Urothelium cell line (cell line): ENCODE measurements at regions not wholly inside any gene's neighbourhood (a gene's known extent, or its start where the extent isn't known, plus 50 kb on each side); places are given as distances from the start of the nearest gene placed in this dataset.

Source experiments
- DNase-seq: peaks from one replicate; pipeline ENCODE4 v3.0.0; 2011; ENCODE audit warnings: low spot score, mixed read lengths
- FAIRE-seq: peaks from 2 replicates; lab custom pipeline; 2011; peaks lifted over from hg19 to GRCh38; lab: Jason Lieb, UNC

GRCh38 chr2:214674278-214674677 lies 135.2 kb downstream of the BARD1 start:
- no peak for FAIRE-seq

DNA sequence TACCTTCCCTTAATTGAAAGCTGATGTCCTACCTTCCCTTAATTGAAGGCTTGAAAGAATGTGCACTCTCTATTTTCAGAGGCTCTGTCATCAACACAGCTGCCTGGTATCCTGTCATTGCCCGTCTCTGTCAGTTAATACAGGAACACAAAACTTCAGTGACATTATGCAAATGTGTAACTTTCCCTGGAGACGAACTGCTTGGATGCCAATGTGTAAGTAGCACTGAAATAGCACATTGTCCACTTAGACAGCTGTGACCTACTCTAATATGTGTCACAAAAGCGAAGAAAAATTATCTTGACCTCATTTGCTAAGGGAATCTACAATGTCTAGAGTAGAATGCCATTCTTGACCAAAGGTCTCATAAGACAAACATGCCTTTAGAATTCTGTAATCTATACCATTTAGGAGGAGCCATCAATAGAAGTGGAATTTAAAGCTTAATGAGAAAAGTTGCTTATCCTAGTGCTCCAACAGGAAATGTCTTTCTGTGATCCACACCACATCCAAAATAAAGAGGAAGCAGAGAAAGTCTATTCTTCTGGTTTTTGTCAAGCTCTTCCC lies 138.1 kb downstream of the BARD1 start:
- FAIRE-seq, result no peak

More at GRCh38 chr2:214674278-214674677, 135.2 kb downstream of the BARD1 start:
- no peak for DNase-seq

DNA sequence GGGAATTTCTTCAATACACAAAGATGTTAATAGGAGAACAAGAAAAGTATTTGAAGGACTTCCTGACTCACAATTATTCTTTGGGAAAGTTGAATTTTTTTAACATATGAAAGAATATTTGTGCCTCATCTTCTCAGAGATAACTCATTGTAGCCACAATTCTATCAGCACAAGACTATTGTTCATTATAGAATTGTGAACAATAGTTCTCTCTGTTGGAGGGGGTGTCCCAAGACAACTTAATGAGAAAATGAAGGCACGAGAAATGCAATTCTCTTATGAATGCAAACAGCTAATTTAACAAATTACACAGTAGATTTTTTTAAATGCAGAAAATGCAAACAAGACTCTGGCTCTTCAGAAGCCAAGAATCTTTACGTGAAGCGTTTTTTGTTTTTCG lies 157.0 kb downstream of the BARD1 start:
- no peak for FAIRE-seq

More for the DNA sequence above, 138.1 kb downstream of the BARD1 start:
- DNase-seq, result no peak

GRCh38 chr2:214651451-214651850 lies 158.0 kb downstream of the BARD1 start:
- DNase-seq, result no peak
- no peak for FAIRE-seq

More for the DNA sequence above, 157.0 kb downstream of the BARD1 start:
- no peak for DNase-seq

- FAIRE-seq (no peak), DNase-seq (peak; percentile 12)
Observed at GRCh38 chr2:214649440-214650205, 159.9 kb downstream of the BARD1 start.

DNA sequence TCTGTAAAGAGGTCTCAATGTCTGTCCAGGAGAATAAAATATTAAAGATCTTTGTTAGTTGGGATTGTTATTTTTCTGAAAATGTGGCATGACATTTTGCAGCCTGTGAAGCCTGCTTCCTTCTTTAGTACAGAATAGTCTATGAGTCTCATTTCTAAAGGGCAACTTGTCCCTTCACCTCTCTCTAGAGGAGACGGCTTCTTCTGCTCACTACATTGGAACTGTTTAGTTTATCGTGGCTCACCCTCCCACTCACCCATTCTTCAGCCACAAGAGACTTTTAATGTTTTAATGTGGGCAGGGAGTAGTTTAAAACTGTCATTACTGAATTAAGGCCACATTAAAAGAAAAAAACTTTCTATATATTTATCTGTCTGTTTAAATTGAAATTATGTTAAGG lies 161.0 kb downstream of the BARD1 start:
- FAIRE-seq (no peak), DNase-seq (no peak)

DNA sequence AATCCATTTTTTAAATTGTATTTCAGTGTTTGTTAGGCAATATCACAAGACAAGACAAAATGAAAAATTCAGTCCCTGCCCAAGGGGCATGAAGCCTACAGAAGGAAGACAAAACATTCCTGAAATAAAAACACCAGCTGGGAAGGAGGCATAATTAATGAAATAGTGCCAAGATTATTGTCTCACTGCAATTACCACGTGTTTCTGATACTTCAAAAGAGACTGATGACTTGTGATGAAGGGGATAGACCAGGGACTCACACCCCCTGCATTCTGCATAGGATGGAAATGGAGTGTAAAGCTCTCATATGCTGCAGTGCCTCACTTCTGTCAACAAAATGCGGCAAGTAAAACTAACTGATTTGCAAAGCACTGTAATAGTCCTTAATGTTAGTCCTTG lies 178.1 kb downstream of the BARD1 start:
- no peak for FAIRE-seq
- DNase-seq, result no peak

DNA sequence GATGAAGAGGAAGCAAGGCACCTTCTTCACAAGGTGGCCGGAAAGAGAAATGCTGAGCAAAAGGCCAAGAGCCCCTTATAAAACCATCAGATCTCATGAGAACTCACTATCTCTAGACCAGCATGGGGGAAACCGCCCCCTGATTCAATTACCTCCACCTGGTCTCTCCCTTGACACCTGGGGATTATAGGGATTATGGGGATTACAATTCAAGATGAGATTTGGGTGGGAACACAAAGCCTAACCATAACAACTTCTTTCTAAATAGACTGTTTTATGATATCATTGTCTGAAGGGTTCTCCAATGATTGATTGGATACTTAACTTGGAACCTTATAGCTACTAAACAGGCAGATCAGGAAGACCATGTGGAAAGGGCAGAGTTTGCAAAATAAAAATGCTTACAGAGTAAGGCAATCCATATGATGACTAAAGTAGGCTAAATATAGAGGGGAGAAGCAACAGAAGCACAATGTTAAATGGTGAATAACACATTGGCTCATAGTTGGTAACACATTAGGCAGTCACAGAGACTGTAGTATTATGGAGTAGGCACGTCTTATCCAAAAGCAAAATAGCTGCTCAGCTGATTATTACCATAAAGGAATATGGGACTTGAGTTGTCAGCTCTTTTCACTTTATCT lies 179.0 kb downstream of the BARD1 start:
- DNase-seq, result no peak
- no peak for FAIRE-seq

- FAIRE-seq (no peak), DNase-seq (no peak)
Observed at GRCh38 chr2:214629875-214630274, 179.6 kb downstream of the BARD1 start.
